HG02970 (cell line): ENCODE measurements at regions not wholly inside any gene's neighbourhood (a gene's known extent, or its start where the extent isn't known, plus 50 kb on each side); places are given as distances from the start of the nearest gene placed in this dataset.
"Not testable (repeated sequence)": the region's sequence is repeated elsewhere in the genome, so short reads cannot be mapped to it uniquely, and the experiment has no call there.

Experiments used
- ATAC-seq: cut with Tn5 transposase; IDR thresholded peaks from one replicate; pipeline ENCODE4 v1.9.1; 2021; ENCODE audit warnings: mild to moderate bottlenecking, moderate library complexity, moderate number of reproducible peaks; ENCODE audit not compliant: unreplicated experiment, low FRiP score

GRCh38 chr5:112034421-112034979, 277.5 kb upstream of the NREP start:
- ATAC-seq: no peak

GRCh38 chr5:112026879-112027278, 269.9 kb upstream of the NREP start:
- not testable (repeated sequence) for ATAC-seq

- no peak for ATAC-seq
Observed at GRCh38 chr5:112025757-112026156, 268.8 kb upstream of the NREP start.

GRCh38 chr5:112024769-112025168, 267.8 kb upstream of the NREP start:
- ATAC-seq: no peak

GRCh38 chr5:112024221-112024620, 267.2 kb upstream of the NREP start:
- no peak for ATAC-seq

- ATAC-seq: no peak
Observed at GRCh38 chr5:112023766-112024165, 266.8 kb upstream of the NREP start.

GRCh38 chr5:112018846-112019245, 261.9 kb upstream of the NREP start:
- no peak for ATAC-seq

GRCh38 chr5:112016980-112017379, 260.0 kb upstream of the NREP start:
- ATAC-seq: no peak

GRCh38 chr5:112014783-112015395, 257.9 kb upstream of the NREP start:
- ATAC-seq: no peak

- ATAC-seq: no peak
Observed at GRCh38 chr5:112013660-112014059, 256.7 kb upstream of the NREP start.

- ATAC-seq: no peak
Observed at GRCh38 chr5:112012104-112012503, 255.1 kb upstream of the NREP start.

- ATAC-seq: no peak
Observed at GRCh38 chr5:112010475-112010874, 253.5 kb upstream of the NREP start.

GRCh38 chr5:112006721-112007120, 249.7 kb upstream of the NREP start:
- ATAC-seq: no peak

- ATAC-seq: no peak
Observed at GRCh38 chr5:112005623-112005930, 248.6 kb upstream of the NREP start.

GRCh38 chr5:112004867-112005622, 248.1 kb upstream of the NREP start:
- peak; percentile 56 for ATAC-seq

- ATAC-seq: no peak
Observed at GRCh38 chr5:112002376-112002775, 245.4 kb upstream of the NREP start.

GRCh38 chr5:111999286-111999685, 242.3 kb upstream of the NREP start:
- ATAC-seq: no peak

GRCh38 chr5:111998871-111999270, 241.9 kb upstream of the NREP start:
- no peak for ATAC-seq

GRCh38 chr5:111997711-111998110, 240.7 kb upstream of the NREP start:
- no peak for ATAC-seq

GRCh38 chr5:111997308-111997707, 240.3 kb upstream of the NREP start:
- no peak for ATAC-seq

- no peak for ATAC-seq
Observed at GRCh38 chr5:111996574-111996973, 239.6 kb upstream of the NREP start.

GRCh38 chr5:111995701-111996100, 238.7 kb upstream of the NREP start:
- no peak for ATAC-seq
